NOMO-1 treated with DMSO at 0.1 percent for 48 hours (cell line): ENCODE measurements at regions not wholly inside any gene's neighbourhood (a gene's known extent, or its start where the extent isn't known, plus 50 kb on each side); places are given as distances from the start of the nearest gene placed in this dataset.
A peak's percentile ranks its signal among the peaks of the same experiment; 100 is the strongest.

Source experiments
- DNase-seq: peaks from one replicate; lab custom pipeline; 2025; ENCODE audit not compliant: unreplicated experiment; lab: John Stamatoyannopoulos, UW

DNA sequence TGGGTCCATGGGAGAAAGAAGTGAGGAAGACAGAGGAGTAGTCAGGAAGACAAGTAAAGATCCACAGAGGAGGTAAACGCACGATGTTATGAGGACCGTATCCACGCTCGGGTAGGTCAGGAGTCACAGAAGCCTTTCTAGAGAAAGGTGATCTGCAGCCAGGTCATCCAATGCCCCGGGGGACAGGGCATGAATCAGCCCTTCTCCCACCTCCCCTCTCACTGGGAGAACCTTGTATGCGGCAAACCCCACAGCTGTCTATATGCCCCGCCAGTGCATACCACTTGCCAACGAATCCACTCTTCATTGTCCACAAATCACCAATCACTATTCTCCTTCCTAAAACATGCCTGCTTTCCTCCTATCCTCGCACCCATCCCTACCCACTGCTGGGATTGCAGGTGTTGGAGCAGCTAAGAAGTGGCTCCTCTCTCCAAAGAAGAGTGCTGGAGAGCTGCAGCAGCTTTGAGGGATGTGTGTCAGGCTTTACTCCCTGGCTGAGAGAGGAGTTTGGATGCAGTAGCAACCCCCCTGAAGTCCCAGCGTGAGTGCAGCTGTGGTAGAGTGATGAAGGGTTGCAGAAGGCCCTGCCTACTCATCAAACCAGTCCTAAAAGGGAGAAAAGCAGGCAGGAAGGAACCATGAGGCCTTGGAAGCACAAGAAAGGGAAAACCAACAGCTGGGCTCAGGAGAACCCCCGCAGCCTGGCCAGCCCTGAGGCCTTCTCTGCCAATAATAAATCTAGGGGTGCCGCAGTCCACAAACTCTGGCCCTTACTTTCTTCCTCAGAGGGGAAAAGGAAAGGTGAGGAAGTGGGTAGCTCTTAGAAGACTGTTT lies 102.2 kb upstream of the GADD45A start:
- no peak for DNase-seq

DNA sequence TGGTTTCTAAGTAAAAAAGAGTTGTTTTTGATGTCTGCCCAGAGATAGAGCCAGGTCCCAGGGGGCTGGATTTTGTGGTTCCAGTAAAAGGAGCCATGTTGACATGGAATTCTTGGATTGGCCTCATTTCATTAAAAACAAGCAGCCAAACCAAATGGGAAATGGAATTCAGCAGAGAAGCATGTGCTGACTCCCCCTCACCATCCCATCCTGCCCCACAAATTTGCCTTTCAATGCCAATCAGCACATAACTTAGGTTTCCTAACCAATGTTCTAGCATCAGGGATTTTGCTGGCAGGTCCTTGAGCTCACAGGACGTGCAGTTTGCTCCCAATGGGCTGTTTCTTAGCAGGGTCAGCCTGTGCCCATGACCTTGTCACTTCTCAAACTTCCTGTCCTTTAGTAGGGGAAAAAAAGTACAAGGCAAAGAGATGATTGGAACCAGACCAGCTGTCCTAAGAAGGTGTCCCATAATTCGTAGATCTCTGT lies 101.5 kb upstream of the GADD45A start:
- no peak for DNase-seq

DNA sequence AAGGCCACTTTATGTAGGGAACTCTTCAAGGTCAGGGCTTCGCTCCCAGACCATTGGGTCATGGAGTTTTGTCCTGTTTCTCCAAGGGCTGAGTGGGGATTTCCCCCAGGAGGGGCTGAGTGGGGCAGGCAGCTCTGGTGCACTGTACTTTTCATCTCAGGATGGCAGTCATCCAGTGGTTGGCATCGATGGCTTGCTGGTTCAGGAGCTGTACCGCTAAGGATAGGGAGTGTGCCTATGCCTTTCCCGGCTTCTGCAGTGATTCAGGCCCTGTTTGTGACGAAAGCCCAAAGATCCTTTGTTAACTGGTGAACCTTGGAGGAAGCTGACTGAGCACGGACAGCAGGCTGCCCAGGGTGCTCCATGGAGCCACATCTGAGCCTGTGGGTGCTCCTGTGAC lies 100.1 kb upstream of the GADD45A start:
- DNase-seq = no peak

DNA sequence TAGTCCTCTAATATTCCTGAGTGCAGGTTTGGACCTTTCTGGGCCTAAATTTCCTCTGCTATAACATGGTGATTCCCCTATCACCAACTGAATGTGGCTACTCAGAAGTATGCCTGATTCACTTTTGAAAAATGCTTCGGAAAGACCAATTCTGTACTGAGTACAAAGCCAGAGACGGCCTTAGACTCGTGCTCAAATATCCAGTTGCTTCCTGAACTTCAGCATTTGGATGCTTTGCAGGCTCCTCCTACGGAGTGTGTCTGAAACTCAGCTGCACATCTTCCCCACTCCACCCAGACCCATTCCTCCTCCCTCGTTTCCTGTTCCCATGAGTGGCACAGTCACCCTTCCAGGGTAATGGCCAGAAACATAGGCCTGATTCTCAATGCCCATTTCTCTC lies 98.4 kb upstream of the GADD45A start:
- DNase-seq = no peak

DNA sequence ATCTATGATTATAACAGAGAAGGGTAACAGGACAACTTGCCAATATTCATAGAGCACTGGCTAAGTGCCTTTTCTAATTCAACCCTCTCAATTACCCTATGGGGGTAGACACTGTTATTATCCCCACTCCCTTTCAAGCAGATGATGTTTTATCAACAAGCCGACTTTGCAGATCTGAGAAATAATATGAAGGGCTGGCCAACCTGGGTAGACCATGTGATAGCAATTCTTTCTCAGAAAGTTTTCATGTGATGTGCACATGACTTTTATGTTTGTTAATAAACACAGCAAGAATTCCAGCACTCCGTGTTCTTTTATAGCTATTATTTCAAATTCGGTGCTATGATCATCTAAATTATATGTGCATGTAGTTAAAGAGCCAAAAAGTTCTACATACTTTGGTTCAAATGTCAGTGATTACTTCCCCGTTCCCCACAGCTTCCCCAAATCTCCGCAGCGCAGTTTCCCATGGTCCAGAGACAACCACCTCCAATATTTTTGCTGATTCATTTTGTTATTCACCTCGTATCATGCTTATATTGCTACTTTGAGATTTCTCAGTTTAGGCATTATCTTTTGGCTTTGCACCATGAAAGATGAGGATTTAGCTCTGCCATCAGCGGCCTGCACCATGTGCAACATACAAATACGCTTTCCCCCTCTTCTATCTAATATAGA lies 96.7 kb upstream of the GADD45A start:
- no peak for DNase-seq

DNA sequence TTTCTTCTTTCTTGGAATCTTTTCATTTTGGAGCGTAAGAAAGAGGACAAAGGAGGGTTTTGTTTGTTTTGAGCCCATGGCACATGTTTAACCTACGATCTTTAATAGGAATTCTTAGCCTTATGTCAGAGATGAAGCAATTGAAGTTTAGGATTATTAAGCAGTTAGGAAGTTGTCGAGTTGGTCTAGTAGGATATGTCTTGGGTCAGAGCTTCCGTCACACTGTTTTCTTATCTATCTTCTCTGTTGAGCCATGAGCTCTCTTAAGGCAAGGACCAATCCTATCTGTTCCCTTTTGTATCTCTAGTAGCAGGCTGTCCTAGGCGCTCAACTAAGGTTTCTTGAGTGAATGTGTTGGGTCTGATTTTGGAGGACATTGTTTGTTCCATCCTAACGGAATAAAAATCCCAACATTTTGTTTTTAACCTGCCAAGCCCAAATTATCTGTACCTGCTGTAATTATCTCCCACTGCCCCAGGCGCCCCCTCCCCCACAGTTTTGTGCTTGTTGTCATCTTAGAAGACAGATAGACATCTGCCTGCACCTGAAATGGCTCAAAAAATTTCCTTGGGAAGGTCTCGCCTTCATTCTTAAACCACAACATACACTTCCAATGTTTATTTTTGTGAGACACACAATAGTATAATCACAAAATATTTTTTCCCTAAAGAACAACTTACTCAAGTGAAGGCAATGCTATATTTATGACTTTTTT lies 95.3 kb upstream of the GADD45A start:
- DNase-seq = no peak

DNA sequence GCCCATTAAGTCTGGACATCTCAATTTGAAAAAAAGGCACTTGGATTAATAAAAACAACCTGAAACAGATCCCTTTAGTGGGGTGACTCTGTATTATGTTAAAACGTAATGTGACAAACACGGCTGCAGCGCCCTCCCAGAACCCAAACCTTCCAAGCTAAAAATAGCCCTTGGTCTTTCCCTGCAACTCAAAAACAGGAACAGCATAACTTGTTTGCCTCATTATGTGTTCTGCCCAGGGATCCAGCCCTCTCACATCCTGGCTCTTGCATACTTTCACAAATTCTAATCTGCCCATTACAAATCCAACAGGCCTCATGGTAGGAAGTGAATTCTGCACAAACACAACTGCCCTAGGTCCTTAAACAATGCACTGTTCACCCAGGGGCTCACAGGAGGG lies 94.7 kb upstream of the GADD45A start:
- DNase-seq = peak; percentile 4

DNA sequence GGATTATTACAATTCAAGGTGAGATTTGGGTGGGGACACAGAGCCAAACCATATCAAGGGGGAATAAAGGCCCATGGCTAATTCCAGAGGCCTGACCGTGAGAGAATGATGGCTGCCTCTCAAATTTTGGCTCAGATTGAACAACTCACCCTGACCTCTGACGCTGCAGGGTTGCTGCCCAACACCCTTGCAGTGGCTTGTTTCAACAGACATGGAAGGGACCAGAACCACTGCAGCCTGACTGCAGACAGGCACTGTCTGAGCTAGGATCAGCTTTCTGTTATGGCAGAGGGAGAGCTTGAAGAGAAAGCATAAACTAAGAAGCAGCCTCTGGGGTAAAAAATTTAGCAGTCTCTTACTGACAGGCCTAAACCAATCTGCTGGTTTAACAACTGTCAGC lies 90.2 kb upstream of the GADD45A start:
- no peak for DNase-seq

DNA sequence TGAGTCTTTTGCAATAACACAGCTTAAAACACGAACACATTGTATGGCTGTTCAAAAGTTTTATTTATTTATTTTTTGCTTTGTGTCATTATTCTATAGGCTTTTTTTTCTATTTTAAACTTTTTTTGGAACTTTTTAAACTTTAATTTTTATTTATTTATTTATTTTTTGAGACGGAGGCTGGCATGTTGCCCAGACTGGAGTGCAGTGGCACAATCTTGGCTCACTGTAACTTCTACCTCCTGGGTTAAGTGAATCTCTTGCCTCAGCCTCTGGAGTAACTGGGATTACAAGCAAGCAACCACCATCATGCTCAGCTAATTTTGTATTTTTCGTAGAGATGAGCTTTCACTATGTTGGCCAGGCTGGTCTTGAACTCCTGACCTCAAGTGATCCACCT lies 88.3 kb upstream of the GADD45A start:
- DNase-seq = no peak

DNA sequence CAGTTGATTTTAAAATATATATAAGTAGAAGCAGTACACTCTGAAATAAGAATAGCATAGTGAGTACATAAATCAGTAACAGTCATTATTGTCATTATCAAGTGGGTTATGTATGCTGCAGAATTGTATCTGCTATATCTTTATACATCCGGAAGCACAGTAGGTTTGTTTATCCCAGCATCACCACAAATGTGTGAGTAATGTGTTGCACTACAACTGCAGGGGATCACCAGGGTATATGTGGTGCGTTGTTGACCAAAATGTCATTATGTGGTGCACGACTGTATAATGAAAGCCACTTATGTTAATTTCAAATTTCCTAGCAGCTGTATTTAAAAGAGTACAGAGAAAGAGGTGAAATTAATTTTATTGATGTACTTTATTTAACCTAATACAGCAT lies 87.7 kb upstream of the GADD45A start:
- DNase-seq = no peak

DNA sequence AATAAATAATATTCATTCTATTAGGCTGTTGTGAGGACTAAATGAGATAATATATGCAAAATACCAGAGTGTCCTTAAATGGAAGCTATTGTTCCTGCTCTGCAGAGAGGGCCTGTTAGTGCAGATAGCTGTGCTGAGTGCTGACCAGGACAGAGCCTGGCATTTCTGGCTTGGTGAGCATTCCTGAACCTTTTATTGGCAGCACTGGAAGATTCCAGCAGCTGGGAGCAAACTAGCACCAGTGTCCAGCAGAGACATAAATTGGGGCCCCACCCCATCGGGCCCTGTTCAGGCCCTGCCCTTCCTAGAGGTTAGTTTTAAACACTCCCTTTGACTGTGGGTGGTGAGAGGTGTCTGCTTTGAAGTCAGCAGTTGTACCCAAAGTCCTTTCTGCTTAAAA lies 85.9 kb upstream of the GADD45A start:
- no peak for DNase-seq

DNA sequence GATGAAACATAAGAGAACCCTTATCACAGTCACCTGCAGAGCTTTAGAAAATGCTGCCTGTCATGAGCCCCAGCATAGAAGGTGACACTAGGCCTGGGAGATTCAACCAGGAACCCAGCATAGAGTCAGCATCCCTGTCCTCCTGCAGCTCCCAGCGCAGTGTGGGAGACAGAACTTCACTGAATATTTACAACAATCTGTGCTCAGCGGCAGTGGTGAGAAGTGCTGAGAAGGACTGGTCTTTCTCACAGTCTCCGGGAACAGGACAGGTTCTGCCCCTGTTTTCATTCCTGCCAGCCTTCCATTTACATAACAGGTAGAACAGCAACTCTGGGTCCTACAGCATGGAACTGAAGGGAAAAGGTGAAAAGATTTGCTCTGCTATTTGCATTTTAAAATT lies 83.5 kb upstream of the GADD45A start:
- no peak for DNase-seq

DNA sequence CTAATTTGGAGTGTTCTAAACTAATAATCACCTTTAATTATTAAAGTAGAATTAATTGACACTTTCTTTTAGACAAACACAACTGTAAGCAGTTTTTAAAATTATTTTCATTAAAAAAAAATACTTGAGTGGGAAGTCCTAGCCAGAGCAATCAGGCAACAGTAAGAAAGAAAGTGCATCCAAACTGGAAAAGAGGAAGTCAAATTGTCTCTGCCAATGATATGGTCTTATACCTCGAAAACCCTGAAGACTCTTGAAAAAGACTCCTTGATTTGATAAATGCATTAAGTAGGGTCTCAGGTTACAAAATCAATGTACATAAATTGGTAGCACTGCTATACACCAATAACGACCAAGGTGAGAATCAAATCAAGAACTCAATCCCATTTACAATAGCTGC lies 83.0 kb upstream of the GADD45A start:
- DNase-seq = peak; percentile 30

DNA sequence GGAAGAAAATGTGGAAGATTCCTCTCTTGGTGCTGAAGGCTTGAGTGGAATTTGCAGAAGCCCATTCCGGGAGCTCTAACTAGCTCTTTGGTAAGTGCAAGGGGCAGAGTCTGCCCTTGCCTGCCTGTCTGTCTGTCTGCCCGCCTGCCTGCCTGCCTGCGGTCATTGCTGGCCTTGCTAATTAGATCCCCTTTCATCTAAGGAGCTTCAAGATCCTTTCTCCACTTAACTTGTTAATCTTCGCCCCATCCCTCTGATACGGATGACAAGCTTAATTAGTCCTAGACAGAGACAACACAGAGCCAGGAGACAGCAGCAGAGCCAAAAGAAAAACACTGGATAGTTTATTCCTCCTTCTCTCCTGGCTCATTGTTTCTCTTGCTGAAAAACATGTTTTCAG lies 80.2 kb upstream of the GADD45A start:
- no peak for DNase-seq

DNA sequence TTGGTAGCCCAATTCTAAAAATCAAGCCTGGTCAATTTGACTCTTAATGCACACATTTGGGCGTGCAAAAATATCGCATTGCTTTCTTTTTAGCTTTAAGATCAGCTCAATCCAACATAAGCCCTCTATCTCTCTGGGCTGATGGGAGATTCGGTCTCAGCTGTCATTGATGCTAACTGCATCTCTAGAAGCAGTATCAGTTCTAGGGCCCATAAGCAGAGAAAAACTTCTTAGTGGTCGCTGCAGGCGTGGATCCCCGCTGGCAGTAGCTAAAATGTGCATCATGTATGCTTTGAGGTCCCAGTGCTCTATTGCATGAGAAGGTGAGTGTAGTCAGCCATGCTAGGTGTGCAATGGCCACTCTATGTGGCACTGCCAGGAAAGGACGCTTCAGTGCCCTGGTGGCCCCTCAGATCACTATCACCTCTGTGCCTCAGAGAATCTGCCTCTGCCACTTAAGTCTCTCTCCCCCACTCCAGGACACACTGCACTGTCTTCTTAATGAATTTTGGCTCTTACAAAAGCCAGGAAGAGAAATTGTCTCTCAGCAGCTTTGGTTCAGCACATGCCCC lies 79.7 kb upstream of the GADD45A start:
- no peak for DNase-seq

DNA sequence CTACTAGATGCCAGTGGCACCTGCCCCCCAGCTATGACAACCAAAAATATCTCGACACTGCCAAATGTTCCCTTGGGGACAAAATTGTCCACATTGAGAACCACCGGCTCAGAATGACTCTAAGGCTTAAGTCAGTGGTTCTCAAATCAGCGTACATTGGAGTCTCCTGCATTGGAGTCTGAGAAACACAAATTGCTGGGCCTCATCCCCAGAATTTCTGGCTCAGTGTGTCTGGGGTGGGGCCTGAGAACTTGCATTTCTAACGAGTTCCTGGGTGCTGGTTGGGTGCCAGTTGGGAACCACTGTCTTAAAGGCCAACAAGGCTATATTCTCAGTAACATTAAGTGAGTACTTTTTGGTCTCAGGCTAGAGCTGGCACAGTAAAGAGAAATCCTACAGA lies 77.7 kb upstream of the GADD45A start:
- DNase-seq = no peak

DNA sequence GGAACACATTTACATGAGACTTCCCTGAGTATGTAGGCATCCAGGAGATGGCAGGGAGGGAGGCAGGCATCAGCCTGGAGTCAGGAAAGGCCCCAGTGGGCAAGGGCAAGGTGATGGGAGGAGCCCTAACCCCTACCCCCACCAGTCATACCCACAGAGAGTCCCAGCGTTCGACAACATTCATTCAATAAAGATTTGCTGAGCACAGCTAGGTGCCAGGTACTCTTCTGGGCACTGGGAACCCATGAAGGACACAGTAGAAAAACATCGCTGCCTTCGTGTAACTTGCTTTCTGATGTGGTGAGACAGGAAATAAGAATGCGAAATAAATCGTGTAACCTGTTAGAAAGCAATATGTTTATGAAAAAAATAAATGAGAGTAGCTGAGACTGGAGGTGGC lies 77.3 kb upstream of the GADD45A start:
- no peak for DNase-seq

DNA sequence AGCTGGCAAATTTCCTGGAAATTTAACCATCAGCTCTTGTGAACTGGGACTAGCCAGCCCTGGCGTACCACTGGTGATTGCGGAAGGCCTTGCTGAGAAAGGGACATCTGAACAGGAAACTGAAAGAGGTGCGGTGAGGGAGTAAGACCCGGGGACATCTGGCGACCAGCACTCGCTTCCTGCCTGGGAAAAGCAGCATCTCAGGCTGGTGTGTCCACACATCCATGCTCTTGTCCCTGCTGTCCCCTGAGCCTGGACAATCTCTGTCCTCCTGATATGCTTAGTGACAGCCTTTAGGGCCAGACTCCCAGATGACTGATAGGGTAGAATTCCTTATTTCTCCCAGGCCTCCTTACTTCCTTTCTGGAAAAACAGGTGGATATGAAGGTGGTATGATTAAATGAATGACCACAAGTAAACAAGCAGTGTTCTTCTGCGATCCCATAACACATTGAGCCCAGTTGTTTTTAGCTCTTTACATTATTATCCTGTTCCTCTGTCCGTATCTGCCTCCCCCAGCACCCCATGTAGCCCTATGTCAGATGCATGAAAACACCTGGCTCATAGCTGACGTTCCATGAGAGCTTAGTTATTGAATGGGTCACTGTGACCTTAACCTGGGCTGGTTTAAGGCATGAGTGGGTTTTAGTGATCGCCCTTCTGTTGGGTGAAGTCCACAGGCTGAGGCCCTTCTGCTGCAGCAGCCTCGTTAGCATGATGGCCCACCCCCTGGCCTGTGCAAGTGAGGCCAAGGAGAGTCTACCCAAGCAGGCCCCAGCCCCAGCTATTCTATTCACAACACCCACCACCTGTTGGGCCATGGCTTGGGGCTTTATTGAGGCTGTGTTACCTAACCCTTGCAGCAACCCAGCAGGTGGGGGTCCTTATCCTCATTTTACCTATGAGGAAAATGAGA lies 76.1 kb upstream of the GADD45A start:
- no peak for DNase-seq

DNA sequence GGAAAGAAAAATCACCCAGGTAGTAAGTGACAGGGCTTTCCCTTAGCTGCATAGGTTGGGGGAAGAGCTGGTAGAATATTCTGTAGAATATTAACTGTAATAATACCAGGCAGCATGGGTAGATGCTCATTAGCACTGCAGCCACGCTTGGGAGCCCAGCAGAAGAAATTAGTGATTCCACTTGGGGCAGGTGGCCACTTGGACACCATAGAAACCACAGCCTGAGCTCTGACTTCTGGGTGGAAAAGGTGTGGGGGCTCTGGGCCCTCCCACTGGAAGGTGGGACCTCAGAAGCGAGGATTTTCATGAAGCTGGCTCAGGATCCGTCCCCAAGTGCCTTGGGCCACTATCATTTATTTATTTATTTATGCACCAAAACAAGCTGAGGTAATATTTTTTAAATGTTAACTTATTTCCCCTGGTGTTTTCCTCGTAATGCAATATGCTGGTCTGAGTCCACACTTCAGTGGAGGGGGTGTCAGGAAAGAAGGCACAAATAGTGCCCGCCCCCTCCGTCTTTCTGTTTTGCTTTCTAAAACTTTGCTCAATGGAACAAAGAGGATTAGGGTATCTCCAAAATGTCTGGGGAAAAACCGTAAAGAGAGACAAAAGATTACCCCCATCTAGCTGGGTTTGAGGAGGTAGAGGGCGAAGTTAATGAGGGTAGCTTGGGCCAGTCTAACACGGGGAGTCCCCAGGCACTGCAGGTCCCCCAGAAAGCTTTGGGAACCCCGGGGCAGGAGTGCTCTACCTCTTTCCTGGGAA lies 75.2 kb upstream of the GADD45A start:
- DNase-seq = no peak

DNA sequence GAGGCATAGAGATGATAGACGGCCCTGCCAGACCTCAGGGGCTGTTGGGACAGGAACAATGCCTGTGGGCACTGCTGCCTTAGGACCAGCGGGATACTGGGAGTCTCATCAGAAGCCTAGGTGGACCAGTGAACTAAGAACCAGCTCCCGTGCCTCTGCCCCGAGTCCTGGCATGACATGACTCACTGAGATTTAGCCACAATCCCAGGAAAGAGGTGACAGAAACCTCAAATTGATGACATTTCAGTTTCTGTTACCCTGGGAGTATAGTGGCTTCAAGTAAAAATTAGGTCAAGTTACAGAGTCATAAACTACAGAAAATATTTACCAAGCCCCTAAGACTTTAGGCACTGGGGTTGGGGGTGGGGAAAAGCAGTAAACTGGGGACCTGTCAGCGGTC lies 74.6 kb upstream of the GADD45A start:
- DNase-seq = no peak
